ENCODE measurements at regions not wholly inside any gene's neighbourhood (a gene's known extent, or its start where the extent isn't known, plus 50 kb on each side); places are given as distances from the start of the nearest gene placed in this dataset.

GRCh38 chr18:2348003-2348402 is 223.3 kb downstream of the METTL4 start:
- no peak overlapping the region for H3K4me2 ChIP-seq (ENCODE audit: low read length)
- no peaks in the 10 kb centered on the region for H3K4me1 ChIP-seq (ENCODE audit: control insufficient read depth in 1 of 2, insufficient read depth in 2 of 2, low read length in 2 of 2)
- ATAC-seq (no peak), DNase-seq (ENCODE audit: low read depth, low spot score) (no peak)
- H3K27me3 ChIP-seq (ENCODE audit: insufficient read depth, low read length) = no peaks in the 10 kb centered on the region
- H3K36me3 ChIP-seq (ENCODE audit: control insufficient read depth in 1 of 2, insufficient read depth in 2 of 2, low read length in 2 of 2) = no peaks in the 10 kb centered on the region
- ChIA-PET CTCF (no interaction called here), POLR2A (no interaction called here), RAD21 (ENCODE audit: low non-redundant PET in 1 of 2, low total read pairs in 2 of 2, uncharacterized antibody in 2 of 2, unreplicated experiment in 2 of 2) (no interaction called here)
- no peaks in the 10 kb centered on the region for H3K9me2 ChIP-seq (ENCODE audit: insufficient read depth)
- no peaks in the 10 kb centered on the region for H4K20me1 ChIP-seq (ENCODE audit: insufficient read depth)
- no peak overlapping the region for H3K27ac ChIP-seq (ENCODE audit: low read depth, low read length)
- TF ChIP-seq ELF1 (IDR thresholded peaks at IDR 0.05; ENCODE audit: borderline replicate concordance, low read depth) (no peak), POLR2AphosphoS5 (IDR thresholded peaks at IDR 0.05; ENCODE audit: low read depth, low read length) (no peak), ATF3 (IDR thresholded peaks at IDR 0.05) (no peak), CBX3 (IDR thresholded peaks at IDR 0.05; ENCODE audit: low read depth) (no peak), JUND (IDR thresholded peaks at IDR 0.05) (no peak), CEBPB (IDR thresholded peaks at IDR 0.05; ENCODE audit: low read depth) (no peak), SIN3A (IDR thresholded peaks at IDR 0.05; ENCODE audit: low read depth) (no peak), POLR2A (IDR thresholded peaks at IDR 0.05; ENCODE audit: borderline replicate concordance, extremely low read depth, insufficient read depth, insufficient read length) (no peak), ZNF274 (IDR thresholded peaks at IDR 0.05; ENCODE audit: low read depth, low read length) (no peak), TCF7L2 (IDR thresholded peaks at IDR 0.05; ENCODE audit: borderline replicate concordance, extremely low read depth, insufficient read depth, insufficient read length) (no peak), EZH2phosphoT487 (IDR thresholded peaks at IDR 0.05; ENCODE audit: borderline replicate concordance) (no peak), EGR1 (IDR thresholded peaks at IDR 0.05; ENCODE audit: low read depth) (no peak), CTCF (IDR thresholded peaks at IDR 0.05 in 2 of 3, conservative IDR thresholded peaks at IDR 0.05 in 1 of 3; ENCODE audit: borderline replicate concordance in 1 of 3, insufficient read depth in 1 of 3, low read depth in 2 of 3, low read length in 2 of 3) (no peak), FOSL1 (IDR thresholded peaks at IDR 0.05; ENCODE audit: low read depth) (no peak), SRF (IDR thresholded peaks at IDR 0.05; ENCODE audit: low read depth) (no peak), REST (IDR thresholded peaks at IDR 0.05; ENCODE audit: low read depth) (no peak), RAD21 (IDR thresholded peaks at IDR 0.05; ENCODE audit: low read depth) (no peak), SP1 (IDR thresholded peaks at IDR 0.05; ENCODE audit: low read depth) (no peak), ZFX (IDR thresholded peaks at IDR 0.05) (no peak)
- BruUV-seq (replicated peaks) = no TSS peak
- no peak overlapping the region for H3K9ac ChIP-seq (ENCODE audit: low read length)
- intact Hi-C loops (cut with micrococcal nuclease) = no loop called here
- H3K4me3 ChIP-seq (replicated peaks in 1 of 2; ENCODE audit: low read depth in 1 of 2, low read length in 2 of 2) = no peak overlapping the region
- no peaks in the 10 kb centered on the region for H3K9me3 ChIP-seq (ENCODE audit: control insufficient read depth in 1 of 2, insufficient read depth in 1 of 2, low read depth in 1 of 2, low read length in 2 of 2)
- no peaks in the 10 kb centered on the region for H3K79me2 ChIP-seq (ENCODE audit: insufficient read depth, low read length)
- no peak overlapping the region for H2AFZ ChIP-seq (ENCODE audit: low read depth, low read length, poor library complexity, severe bottlenecking)
